GM23338 (cell line): ENCODE measurements at regions not wholly inside any gene's neighbourhood (a gene's known extent, or its start where the extent isn't known, plus 50 kb on each side); places are given as distances from the start of the nearest gene placed in this dataset.
A peak's percentile ranks its signal among the peaks of the same experiment; 100 is the strongest.

ENCODE experiments used
- ATAC-seq: fragments of 200-7000 bp; cut with Tn5 transposase; 3 replicates; pipeline ENCODE4 v1.9.1; 2020
- DNase-seq: peaks from one replicate; pipeline ENCODE4 v3.0.0-alpha.2; 2015; ENCODE audit warnings: low spot score
- H2AFZ ChIP-seq: fragments of 200-600 bp; sonication (generic); 2 replicates; pipeline ENCODE4 v1.8.0; 2016; ENCODE audit warnings: antibody characterized with exemption, mild to moderate bottlenecking, moderate library complexity
- H3F3A ChIP-seq: fragments of 200-600 bp; sonication (generic); replicated peaks from 2 replicates; pipeline ENCODE4 v1.8.0; 2017; ENCODE audit warnings: antibody characterized with exemption, mixed run types, low read depth
- H3K27ac ChIP-seq: fragments of 200-600 bp; sonication (generic); 2 replicates; pipeline ENCODE4 v1.6.1; 2016; ENCODE audit warnings: low read depth
- H3K27me3 ChIP-seq: fragments of 200-600 bp; sonication (generic); 2 replicates; pipeline ENCODE4 v1.8.0; 2016; ENCODE audit warnings: mild to moderate bottlenecking, mixed run types, moderate library complexity; ENCODE audit not compliant: insufficient read depth
- H3K36me3 ChIP-seq: fragments of 200-600 bp; sonication (generic); 2 replicates; pipeline ENCODE4 v1.8.0; 2016; ENCODE audit warnings: mild to moderate bottlenecking; ENCODE audit not compliant: insufficient read depth
- H3K4me1 ChIP-seq: fragments of 200-600 bp; sonication (generic); 2 replicates; pipeline ENCODE4 v1.8.0; 2016; ENCODE audit warnings: mild to moderate bottlenecking, moderate library complexity; ENCODE audit not compliant: insufficient read depth
- H3K4me2 ChIP-seq: fragments of 200-600 bp; sonication (generic); 2 replicates; pipeline ENCODE4 v1.7.1; 2017; ENCODE audit warnings: mixed run types
- H3K4me3 ChIP-seq: fragments of 200-600 bp; sonication (generic); 2 replicates; pipeline ENCODE4 v1.6.1; 2016; ENCODE audit warnings: mixed run types
- H3K79me2 ChIP-seq: fragments of 200-600 bp; sonication (generic); replicated peaks from 2 replicates; pipeline ENCODE4 v1.8.0; 2017; ENCODE audit warnings: mild to moderate bottlenecking; ENCODE audit not compliant: insufficient read depth
- H3K9me2 ChIP-seq: fragments of 200-600 bp; sonication (generic); 2 replicates; pipeline ENCODE4 v1.8.0; 2017; ENCODE audit not compliant: insufficient read depth
- H4K20me1 ChIP-seq: fragments of 200-600 bp; sonication (generic); replicated peaks from 2 replicates; pipeline ENCODE4 v1.8.0; 2017; ENCODE audit warnings: mild to moderate bottlenecking; ENCODE audit not compliant: insufficient read depth
- H3K27ac Mint-ChIP-seq: 2 replicates; pipeline ENCODE4 v1.8.0; 2020; ENCODE audit warnings: inconsistent platforms, mild to moderate bottlenecking, moderate library complexity, mixed read lengths
- H3K27me3 Mint-ChIP-seq: 3 replicates; pipeline ENCODE4 v1.8.0; 2022; ENCODE audit warnings: low read depth, mild to moderate bottlenecking, moderate library complexity, mixed read lengths, inconsistent platforms; ENCODE audit not compliant: insufficient read depth, poor library complexity
- H3K36me3 Mint-ChIP-seq: 3 replicates; pipeline ENCODE4 v1.8.0; 2021; ENCODE audit warnings: low read depth, mild to moderate bottlenecking, inconsistent platforms, moderate library complexity, mixed read lengths
- H3K4me1 Mint-ChIP-seq: 3 replicates; pipeline ENCODE4 v1.8.0; 2020; ENCODE audit warnings: mild to moderate bottlenecking, inconsistent platforms, mixed read lengths
- H3K4me3 Mint-ChIP-seq: 3 replicates; pipeline ENCODE4 v1.8.0; 2021; ENCODE audit warnings: moderate library complexity, mild to moderate bottlenecking, inconsistent platforms, mixed read lengths
- H3K9me3 Mint-ChIP-seq: 3 replicates; pipeline ENCODE4 v1.8.0; 2020; ENCODE audit warnings: moderate library complexity, mild to moderate bottlenecking, inconsistent platforms, mixed read lengths
- EZH2phosphoT487 ChIP-seq: fragments of 200-600 bp; sonication (generic); IDR thresholded peaks from one replicate; pipeline ENCODE4 v1.8.1; 2018; ENCODE audit warnings: antibody characterized with exemption; ENCODE audit not compliant: unreplicated experiment
- STAT1 ChIP-seq: IDR thresholded peaks from one replicate; pipeline ENCODE4 v1.6.1; 2016; ENCODE audit warnings: antibody characterized with exemption; ENCODE audit not compliant: unreplicated experiment
- TF ChIP-seq, protein P1 (sequence below): fragments of 250-450 bp; sonication (Bioruptor Pico); IDR thresholded peaks from 2 replicates; pipeline ENCODE4 v1.5.0; 2020; ENCODE audit warnings: mild to moderate bottlenecking, moderate library complexity
- TF ChIP-seq, protein P2 (sequence below), 2 experiments: fragments of 200-600 bp in 1 of 2; sonication (generic) in 1 of 2; conservative IDR thresholded peaks; 2 replicates each; pipeline versions ENCODE4 v1.5.1 to v1.6.1; 2016 to 2017; ENCODE audit warnings: antibody characterized with exemption in 2 of 2, low read depth in 2 of 2, mild to moderate bottlenecking in 2 of 2, moderate library complexity in 1 of 2
- TF ChIP-seq, protein P3 (sequence below): IDR thresholded peaks from 2 replicates; pipeline ENCODE4 v1.6.1; 2016; ENCODE audit warnings: antibody characterized with exemption
- TF ChIP-seq, protein P4 (sequence below): IDR thresholded peaks from one replicate; pipeline ENCODE4 v1.6.1; 2018; ENCODE audit warnings: antibody characterized with exemption; ENCODE audit not compliant: unreplicated experiment

DNA sequence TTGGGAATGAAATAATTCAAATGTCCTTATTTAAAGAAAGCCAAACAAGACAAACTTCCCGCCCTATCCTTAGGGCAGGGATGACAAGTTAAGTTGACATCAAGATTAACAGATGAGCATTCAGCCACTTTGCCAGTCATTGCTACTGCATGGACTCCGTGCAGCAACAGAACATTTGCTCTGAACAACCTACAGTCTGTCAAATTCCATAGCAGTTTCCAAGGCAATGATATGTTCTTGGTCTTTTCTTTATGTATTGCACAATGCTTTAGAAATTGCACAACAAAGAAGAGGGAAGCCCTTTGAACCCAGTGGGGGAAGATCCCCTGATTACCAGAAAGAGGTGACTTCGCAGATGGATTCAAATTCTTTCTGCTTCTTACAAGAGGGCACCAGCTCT is 269.8 kb downstream of the BCAT1 start:
- no peak for ATAC-seq

DNA sequence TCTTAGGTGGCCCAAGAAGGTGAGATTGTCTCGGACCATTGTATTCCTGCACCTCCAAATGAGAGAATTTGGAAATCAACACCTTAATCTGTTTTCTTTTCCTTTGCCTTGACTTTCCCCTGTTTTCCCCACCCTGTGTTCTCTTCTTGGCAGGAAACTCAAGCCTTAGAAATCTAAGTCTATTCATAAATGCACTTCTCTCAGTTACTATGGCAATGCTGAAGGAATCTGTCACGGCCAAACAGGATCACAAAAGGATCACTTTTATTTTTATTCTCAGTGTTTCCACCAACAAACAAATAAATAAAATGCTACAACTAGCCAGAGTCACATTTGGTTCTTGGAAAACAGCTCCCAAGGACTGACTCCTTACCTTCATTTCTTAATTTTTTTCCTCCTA is 270.5 kb downstream of the BCAT1 start:
- Mint-ChIP-seq H3K4me1 (peaks cover 8% of the 10 kb centered on the region), H3K27me3 (no peaks in the 10 kb centered on the region), H3K9me3 (peaks cover 14% of the 10 kb centered on the region; the same call in 1 of the 3 replicates), H3K27ac (no peak overlapping the region), H3K36me3 (peaks cover 4% of the 10 kb centered on the region; the same call in 1 of the 3 replicates), H3K4me3 (no peak overlapping the region)
- ATAC-seq (no peak), DNase-seq (no peak)
- H2AFZ ChIP-seq = no peak overlapping the region
- no peaks in the 10 kb centered on the region for H4K20me1 ChIP-seq
- no peaks in the 10 kb centered on the region for H3K9me2 ChIP-seq
- H3K36me3 ChIP-seq = 0 out of 2 replicates have a peak, but pooled peaks cover 3% of the 10 kb centered on the region
- peaks cover 8% of the 10 kb centered on the region for H3K4me1 ChIP-seq
- no peaks in the 10 kb centered on the region for H3K27me3 ChIP-seq
- no peak overlapping the region for H3K4me3 ChIP-seq
- no peaks in the 10 kb centered on the region for H3F3A ChIP-seq
- H3K4me2 ChIP-seq = no peak overlapping the region
- no peaks in the 10 kb centered on the region for H3K79me2 ChIP-seq
- no peak overlapping the region for H3K27ac ChIP-seq
- TF ChIP-seq, protein P1, sequence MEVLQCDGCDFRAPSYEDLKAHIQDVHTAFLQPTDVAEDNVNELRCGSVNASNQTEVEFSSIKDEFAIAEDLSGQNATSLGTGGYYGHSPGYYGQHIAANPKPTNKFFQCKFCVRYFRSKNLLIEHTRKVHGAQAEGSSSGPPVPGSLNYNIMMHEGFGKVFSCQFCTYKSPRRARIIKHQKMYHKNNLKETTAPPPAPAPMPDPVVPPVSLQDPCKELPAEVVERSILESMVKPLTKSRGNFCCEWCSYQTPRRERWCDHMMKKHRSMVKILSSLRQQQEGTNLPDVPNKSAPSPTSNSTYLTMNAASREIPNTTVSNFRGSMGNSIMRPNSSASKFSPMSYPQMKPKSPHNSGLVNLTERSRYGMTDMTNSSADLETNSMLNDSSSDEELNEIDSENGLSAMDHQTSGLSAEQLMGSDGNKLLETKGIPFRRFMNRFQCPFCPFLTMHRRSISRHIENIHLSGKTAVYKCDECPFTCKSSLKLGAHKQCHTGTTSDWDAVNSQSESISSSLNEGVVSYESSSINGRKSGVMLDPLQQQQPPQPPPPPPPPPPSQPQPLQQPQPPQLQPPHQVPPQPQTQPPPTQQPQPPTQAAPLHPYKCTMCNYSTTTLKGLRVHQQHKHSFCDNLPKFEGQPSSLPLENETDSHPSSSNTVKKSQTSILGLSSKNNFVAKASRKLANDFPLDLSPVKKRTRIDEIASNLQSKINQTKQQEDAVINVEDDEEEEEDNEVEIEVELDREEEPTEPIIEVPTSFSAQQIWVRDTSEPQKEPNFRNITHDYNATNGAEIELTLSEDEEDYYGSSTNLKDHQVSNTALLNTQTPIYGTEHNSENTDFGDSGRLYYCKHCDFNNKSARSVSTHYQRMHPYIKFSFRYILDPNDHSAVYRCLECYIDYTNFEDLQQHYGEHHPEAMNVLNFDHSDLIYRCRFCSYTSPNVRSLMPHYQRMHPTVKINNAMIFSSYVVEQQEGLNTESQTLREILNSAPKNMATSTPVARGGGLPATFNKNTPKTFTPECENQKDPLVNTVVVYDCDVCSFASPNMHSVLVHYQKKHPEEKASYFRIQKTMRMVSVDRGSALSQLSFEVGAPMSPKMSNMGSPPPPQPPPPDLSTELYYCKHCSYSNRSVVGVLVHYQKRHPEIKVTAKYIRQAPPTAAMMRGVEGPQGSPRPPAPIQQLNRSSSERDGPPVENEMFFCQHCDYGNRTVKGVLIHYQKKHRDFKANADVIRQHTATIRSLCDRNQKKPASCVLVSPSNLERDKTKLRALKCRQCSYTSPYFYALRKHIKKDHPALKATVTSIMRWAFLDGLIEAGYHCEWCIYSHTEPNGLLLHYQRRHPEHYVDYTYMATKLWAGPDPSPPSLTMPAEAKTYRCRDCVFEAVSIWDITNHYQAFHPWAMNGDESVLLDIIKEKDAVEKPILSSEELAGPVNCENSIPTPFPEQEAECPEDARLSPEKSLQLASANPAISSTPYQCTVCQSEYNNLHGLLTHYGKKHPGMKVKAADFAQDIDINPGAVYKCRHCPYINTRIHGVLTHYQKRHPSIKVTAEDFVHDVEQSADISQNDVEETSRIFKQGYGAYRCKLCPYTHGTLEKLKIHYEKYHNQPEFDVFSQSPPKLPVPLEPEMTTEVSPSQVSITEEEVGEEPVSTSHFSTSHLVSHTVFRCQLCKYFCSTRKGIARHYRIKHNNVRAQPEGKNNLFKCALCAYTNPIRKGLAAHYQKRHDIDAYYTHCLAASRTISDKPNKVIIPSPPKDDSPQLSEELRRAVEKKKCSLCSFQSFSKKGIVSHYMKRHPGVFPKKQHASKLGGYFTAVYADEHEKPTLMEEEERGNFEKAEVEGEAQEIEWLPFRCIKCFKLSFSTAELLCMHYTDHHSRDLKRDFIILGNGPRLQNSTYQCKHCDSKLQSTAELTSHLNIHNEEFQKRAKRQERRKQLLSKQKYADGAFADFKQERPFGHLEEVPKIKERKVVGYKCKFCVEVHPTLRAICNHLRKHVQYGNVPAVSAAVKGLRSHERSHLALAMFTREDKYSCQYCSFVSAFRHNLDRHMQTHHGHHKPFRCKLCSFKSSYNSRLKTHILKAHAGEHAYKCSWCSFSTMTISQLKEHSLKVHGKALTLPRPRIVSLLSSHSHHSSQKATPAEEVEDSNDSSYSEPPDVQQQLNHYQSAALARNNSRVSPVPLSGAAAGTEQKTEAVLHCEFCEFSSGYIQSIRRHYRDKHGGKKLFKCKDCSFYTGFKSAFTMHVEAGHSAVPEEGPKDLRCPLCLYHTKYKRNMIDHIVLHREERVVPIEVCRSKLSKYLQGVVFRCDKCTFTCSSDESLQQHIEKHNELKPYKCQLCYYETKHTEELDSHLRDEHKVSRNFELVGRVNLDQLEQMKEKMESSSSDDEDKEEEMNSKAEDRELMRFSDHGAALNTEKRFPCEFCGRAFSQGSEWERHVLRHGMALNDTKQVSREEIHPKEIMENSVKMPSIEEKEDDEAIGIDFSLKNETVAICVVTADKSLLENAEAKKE = no peak
- TF ChIP-seq STAT1 = no peak
- TF ChIP-seq, protein P2, sequence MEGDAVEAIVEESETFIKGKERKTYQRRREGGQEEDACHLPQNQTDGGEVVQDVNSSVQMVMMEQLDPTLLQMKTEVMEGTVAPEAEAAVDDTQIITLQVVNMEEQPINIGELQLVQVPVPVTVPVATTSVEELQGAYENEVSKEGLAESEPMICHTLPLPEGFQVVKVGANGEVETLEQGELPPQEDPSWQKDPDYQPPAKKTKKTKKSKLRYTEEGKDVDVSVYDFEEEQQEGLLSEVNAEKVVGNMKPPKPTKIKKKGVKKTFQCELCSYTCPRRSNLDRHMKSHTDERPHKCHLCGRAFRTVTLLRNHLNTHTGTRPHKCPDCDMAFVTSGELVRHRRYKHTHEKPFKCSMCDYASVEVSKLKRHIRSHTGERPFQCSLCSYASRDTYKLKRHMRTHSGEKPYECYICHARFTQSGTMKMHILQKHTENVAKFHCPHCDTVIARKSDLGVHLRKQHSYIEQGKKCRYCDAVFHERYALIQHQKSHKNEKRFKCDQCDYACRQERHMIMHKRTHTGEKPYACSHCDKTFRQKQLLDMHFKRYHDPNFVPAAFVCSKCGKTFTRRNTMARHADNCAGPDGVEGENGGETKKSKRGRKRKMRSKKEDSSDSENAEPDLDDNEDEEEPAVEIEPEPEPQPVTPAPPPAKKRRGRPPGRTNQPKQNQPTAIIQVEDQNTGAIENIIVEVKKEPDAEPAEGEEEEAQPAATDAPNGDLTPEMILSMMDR (conservative IDR thresholded peaks at IDR 0.05; ENCODE audit: low read depth in 2 of 2) = no peak
- TF ChIP-seq, protein P3, sequence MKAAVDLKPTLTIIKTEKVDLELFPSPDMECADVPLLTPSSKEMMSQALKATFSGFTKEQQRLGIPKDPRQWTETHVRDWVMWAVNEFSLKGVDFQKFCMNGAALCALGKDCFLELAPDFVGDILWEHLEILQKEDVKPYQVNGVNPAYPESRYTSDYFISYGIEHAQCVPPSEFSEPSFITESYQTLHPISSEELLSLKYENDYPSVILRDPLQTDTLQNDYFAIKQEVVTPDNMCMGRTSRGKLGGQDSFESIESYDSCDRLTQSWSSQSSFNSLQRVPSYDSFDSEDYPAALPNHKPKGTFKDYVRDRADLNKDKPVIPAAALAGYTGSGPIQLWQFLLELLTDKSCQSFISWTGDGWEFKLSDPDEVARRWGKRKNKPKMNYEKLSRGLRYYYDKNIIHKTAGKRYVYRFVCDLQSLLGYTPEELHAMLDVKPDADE = no peak
- TF ChIP-seq, protein P4, sequence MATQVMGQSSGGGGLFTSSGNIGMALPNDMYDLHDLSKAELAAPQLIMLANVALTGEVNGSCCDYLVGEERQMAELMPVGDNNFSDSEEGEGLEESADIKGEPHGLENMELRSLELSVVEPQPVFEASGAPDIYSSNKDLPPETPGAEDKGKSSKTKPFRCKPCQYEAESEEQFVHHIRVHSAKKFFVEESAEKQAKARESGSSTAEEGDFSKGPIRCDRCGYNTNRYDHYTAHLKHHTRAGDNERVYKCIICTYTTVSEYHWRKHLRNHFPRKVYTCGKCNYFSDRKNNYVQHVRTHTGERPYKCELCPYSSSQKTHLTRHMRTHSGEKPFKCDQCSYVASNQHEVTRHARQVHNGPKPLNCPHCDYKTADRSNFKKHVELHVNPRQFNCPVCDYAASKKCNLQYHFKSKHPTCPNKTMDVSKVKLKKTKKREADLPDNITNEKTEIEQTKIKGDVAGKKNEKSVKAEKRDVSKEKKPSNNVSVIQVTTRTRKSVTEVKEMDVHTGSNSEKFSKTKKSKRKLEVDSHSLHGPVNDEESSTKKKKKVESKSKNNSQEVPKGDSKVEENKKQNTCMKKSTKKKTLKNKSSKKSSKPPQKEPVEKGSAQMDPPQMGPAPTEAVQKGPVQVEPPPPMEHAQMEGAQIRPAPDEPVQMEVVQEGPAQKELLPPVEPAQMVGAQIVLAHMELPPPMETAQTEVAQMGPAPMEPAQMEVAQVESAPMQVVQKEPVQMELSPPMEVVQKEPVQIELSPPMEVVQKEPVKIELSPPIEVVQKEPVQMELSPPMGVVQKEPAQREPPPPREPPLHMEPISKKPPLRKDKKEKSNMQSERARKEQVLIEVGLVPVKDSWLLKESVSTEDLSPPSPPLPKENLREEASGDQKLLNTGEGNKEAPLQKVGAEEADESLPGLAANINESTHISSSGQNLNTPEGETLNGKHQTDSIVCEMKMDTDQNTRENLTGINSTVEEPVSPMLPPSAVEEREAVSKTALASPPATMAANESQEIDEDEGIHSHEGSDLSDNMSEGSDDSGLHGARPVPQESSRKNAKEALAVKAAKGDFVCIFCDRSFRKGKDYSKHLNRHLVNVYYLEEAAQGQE = no peak

More for the DNA sequence above, 269.8 kb downstream of the BCAT1 start:
- H2AFZ ChIP-seq = no peak overlapping the region
- H3K4me3 ChIP-seq = no peak overlapping the region
- peaks cover 4% of the 10 kb centered on the region; the same call in 1 of the 3 replicates for H3K36me3 Mint-ChIP-seq
- H3K4me1 Mint-ChIP-seq = peaks cover 8% of the 10 kb centered on the region
- no peak overlapping the region for H3K4me3 Mint-ChIP-seq
- no peak overlapping the region for H3K27ac Mint-ChIP-seq
- TF ChIP-seq, protein P3 = no peak
- no peak for TF ChIP-seq EZH2phosphoT487
- H3K27ac ChIP-seq = no peak overlapping the region
- H3K27me3 Mint-ChIP-seq = no peaks in the 10 kb centered on the region
- H3K9me3 Mint-ChIP-seq = peaks cover 11% of the 10 kb centered on the region; the same call in 1 of the 3 replicates
- H3F3A ChIP-seq = no peaks in the 10 kb centered on the region
- no peak for DNase-seq
- no peaks in the 10 kb centered on the region for H3K79me2 ChIP-seq
- peaks cover 8% of the 10 kb centered on the region for H3K4me1 ChIP-seq
- peak overlapping the region; percentile 18; the same call in 1 of the 2 replicates for H3K4me2 ChIP-seq
- no peaks in the 10 kb centered on the region for H4K20me1 ChIP-seq
- no peaks in the 10 kb centered on the region for H3K9me2 ChIP-seq
- H3K36me3 ChIP-seq = 0 out of 2 replicates have a peak, but pooled peaks cover 3% of the 10 kb centered on the region
- no peaks in the 10 kb centered on the region for H3K27me3 ChIP-seq
